ENCODE measurements at regions not wholly inside any gene's neighbourhood (a gene's known extent, or its start where the extent isn't known, plus 50 kb on each side); places are given as distances from the start of the nearest gene placed in this dataset.

- TF ChIP-seq CTCF (conservative IDR thresholded peaks at IDR 0.05 in 1 of 2, IDR thresholded peaks at IDR 0.05 in 1 of 2; ENCODE audit: low read depth in 1 of 2, low read length in 2 of 2) (no peak), EZH2 (IDR thresholded peaks at IDR 0.05; ENCODE audit: low read length, missing control alignments) (no peak)
Observed at GRCh38 chr12:46549527-46550265, 177.1 kb upstream of the SLC38A2 start.
